NCI-H1092 (cell line): ENCODE measurements at regions not wholly inside any gene's neighbourhood (a gene's known extent, or its start where the extent isn't known, plus 50 kb on each side); places are given as distances from the start of the nearest gene placed in this dataset.

Source experiments
- DNase-seq: peaks from one replicate; lab custom pipeline; 2025; lab: John Stamatoyannopoulos, UW

- DNase-seq, result no peak
These were observed 148.1 kb downstream of the PPARGC1A start for GRCh38 chr4:23741681-23742191.

DNA sequence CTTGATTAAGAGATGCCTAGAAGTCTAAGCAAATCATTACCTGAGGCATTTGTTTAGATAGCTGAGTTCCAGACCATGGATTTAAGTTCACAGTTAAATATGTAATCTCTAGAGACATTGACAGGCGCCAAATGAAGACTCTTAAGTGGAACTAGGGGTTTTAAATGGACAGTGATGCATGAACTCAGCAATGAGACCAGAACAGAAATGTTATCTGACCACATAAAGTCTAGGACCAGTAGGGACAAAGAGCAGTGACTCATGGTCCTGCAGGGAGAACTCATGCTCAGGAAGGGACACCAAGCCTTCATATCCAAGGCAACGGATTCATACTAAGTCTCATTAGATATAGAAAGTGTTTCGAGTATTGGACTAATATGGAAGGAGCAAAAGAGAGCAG lies 152.3 kb downstream of the PPARGC1A start:
- DNase-seq, result no peak

GRCh38 chr4:23736466-23736865 lies 153.4 kb downstream of the PPARGC1A start:
- no peak for DNase-seq

GRCh38 chr4:23734000-23734399 lies 155.8 kb downstream of the PPARGC1A start:
- no peak for DNase-seq

DNA sequence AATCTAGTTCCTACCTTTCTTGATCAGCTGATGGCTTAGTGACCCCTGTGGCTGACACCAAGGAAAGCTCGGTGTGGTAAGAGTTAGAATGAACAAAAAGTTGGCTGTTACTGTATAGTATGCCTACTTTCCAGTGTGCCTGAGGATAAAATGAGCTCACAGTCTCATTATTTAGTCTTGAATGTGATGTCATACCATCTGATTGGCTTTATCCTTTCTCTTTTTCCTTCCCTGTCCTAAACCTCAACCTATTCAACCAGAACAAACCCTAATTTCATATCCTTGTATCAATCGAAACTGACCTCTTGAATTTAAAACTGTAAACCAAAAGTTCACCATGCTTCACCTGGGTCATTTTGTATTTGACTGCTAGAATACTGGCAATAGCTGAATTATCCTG lies 156.4 kb downstream of the PPARGC1A start:
- DNase-seq, result no peak

DNA sequence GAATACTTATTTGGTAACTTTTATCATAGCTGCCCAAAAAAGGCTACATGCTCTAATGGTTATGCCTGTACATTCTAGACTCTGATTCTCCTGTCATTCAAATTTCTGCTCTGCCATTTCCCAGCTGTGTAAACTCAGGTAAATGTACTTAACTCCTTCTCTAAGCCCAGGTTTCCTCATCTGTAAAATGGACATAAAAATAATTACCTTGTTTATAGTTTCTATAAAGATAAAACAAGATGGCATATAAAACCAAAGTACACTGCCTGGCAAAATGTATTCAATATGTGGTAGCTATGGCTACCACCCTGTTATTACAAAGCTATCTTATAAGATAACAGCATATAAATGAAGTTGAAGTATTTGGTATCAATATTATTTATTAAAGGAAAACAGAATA lies 158.8 kb downstream of the PPARGC1A start:
- DNase-seq, result no peak

- DNase-seq, result no peak
These were observed 160.9 kb downstream of the PPARGC1A start for GRCh38 chr4:23728971-23729370.

- no peak for DNase-seq
These were observed 161.5 kb downstream of the PPARGC1A start for GRCh38 chr4:23728393-23728792.

DNA sequence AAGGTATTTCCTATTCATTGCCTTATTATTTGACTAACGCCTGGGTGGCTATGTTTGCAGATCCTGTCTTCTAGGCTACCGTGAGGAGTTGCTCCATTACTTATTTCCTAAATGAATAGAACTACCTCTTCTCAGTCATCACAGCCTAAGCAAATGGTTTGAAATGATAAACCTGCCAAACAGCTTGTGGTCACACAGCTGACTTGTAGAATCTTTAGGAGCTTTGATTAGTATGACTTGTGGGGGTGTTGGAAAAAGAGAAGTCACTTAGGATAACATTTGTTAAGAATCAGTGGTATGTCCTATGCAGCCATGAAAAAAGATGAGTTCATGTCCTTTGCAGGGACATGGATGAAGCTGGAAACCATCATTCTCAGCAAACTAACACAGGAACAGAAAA lies 169.3 kb downstream of the PPARGC1A start:
- no peak for DNase-seq

- no peak for DNase-seq
These were observed 171.4 kb downstream of the PPARGC1A start for GRCh38 chr4:23718435-23718834.

DNA sequence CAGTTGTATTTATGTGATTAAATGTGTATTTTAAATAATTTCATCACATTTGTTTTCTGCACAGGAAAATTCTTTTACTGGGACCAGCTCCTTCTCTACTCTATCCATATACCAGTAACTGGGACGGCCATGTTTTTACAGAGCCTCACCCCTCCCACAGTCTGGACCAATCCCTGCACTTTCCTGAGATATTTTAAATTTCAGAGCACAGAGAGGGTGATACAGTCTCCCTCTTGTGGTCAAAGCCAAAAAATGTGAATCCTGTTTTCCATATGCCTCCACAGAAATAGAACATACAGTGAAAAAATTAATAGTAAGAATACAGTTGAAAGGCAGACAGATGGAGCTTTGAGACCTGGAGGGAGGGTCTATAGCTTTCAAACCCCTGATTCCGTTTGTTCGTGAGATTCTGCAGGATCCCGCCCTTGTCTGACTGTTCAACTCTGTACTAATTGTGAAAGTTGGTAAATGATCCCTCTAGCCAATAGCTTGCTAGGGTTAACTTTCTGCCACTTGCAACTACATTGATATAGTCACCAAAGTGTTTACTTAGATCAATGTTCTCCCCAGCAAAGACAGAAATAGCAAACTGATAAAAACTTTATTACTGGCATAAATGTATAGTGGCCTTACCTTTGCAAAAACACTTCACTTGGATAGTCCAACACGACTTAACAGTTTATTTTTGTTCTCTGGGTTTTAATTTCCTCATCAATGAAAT lies 172.2 kb downstream of the PPARGC1A start:
- DNase-seq, result no peak

DNA sequence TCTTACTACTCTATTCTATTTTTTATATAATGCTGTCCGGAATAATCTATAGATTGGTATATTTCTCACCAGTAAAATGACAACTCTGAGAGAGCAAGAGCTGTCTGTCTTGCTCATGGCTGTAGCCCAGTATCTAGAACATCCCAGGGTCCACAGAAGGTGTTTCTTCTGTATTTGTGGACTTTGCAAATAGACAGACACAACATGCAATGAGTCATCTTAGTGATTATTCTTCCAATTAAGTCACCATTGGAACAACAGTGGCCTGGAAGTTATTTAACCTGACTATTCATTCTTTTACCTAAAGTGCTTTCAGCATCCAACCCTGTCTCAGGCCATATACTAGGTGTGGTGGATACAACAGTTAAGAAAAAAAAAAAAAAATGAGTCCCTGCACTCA lies 179.5 kb downstream of the PPARGC1A start:
- no peak for DNase-seq

DNA sequence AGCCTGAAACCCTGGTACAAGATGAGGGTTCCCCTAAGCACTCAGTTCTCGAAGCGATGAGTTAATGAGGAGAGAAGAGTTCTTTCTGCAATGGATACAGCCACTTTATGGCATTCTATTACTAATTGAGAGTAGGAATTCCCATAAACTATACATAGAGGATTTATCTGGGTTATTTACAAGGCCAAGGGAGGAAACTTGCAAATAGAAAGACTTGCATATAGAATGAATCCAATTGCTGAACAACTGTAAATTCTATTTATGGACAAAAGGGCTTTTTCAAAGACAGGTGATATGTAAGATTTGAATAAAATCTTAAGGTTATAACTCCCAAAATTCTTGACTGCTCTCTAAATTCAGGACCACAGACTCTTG lies 182.2 kb downstream of the PPARGC1A start:
- DNase-seq, result no peak

- DNase-seq, result no peak
These were observed 182.7 kb downstream of the PPARGC1A start for GRCh38 chr4:23706972-23707651.

DNA sequence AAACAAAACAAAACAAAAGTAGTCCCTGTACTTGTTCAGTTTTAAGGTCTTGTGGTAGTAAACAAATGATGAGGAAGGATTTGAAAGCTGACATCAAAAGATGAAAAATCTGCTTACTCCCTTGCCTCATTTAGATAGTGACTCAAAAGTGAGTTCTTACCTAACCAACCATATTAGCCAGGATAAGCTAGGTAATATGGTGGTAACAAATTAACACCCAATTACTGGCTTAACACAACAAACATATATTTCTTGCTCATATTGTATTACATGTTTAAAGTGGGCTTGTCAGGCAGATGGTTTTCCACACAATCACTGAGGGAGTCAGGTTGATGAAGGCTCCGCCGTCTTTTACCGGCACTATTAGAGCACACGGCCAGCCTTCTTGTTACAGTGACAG lies 189.7 kb downstream of the PPARGC1A start:
- DNase-seq, result no peak

- DNase-seq, result no peak
These were observed 192.1 kb downstream of the PPARGC1A start for GRCh38 chr4:23697722-23698121.

GRCh38 chr4:23697001-23697528 lies 192.8 kb downstream of the PPARGC1A start:
- DNase-seq, result no peak

- DNase-seq, result no peak
These were observed 203.5 kb downstream of the PPARGC1A start for GRCh38 chr4:23686169-23686897.

DNA sequence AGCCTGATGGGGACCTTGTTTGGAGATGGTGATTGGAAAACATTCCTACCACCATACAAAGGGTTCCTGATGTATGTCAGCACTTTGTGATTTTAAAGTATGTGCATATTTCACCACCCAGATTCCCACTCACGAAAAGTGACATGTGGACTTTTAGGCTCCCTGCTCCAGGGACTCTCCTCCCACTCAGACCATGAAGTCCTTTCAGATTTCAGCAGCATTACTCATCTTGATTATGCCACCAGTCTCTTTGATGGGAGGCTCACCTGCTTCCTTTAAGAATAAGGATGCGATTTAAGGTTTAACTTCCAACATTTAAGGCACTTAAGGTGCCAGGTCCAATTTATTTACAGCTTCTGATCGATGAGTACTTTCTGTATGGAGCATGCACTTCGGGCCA lies 204.4 kb downstream of the PPARGC1A start:
- DNase-seq, result no peak

GRCh38 chr4:23680671-23681518 lies 209.0 kb downstream of the PPARGC1A start:
- no peak for DNase-seq

DNA sequence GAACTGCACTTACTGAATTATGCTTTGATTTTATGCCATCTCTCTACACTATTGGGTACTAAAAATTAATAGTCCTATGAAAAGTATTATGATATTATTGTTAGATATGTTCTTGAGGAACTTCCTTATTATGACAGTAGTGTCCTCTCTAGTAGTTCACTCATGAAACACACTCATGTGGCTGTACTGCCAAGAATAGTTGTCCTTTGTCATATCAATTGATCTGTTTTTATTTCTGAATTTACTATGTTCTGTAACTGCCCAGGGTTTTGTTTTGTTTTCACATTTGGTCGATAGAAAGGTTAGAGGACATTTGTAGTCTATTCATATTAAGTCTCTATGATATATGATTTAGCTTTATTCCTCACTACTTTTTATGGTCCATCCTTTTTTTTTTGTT lies 215.2 kb downstream of the PPARGC1A start:
- DNase-seq, result no peak

GRCh38 chr4:23667659-23668058 lies 222.2 kb downstream of the PPARGC1A start:
- no peak for DNase-seq
